ENCODE measurements at regions not wholly inside any gene's neighbourhood (a gene's known extent, or its start where the extent isn't known, plus 50 kb on each side); places are given as distances from the start of the nearest gene placed in this dataset.

GRCh38 chr5:62017092-62017491 lies 288.9 kb upstream of the KIF2A start:
- H3K4me3 ChIP-seq = no peak overlapping the region

GRCh38 chr5:62029303-62029702 lies 276.7 kb upstream of the KIF2A start:
- Histone ChIP-seq H3K4me3 (no peak overlapping the region), H3K36me3 (no peaks in the 10 kb centered on the region), H3K4me1 (no peaks in the 10 kb centered on the region), H3K9me3 (no peaks in the 10 kb centered on the region), H3K27me3 (no peaks in the 10 kb centered on the region), H3K27ac (no peak overlapping the region)
- intact Hi-C loops (cut with DNase I; ENCODE audit: low total_unique reads) = no loop called here
- DNase-seq = no peak
- TF ChIP-seq CTCF (IDR thresholded peaks at IDR 0.05) = no peak

More at GRCh38 chr5:62017092-62017491, 288.9 kb upstream of the KIF2A start:
- H3K27ac ChIP-seq = no peak overlapping the region
- intact Hi-C loops (cut with DNase I; ENCODE audit: low total_unique reads) = loop anchor here (10.0 kb wide), 1 partner anchor 652 kb away; no protein-coding TSS in a partner anchor
- H3K9me3 ChIP-seq = no peaks in the 10 kb centered on the region
- no peaks in the 10 kb centered on the region for H3K27me3 ChIP-seq
- no peak for TF ChIP-seq CTCF (IDR thresholded peaks at IDR 0.05)
- H3K36me3 ChIP-seq = no peaks in the 10 kb centered on the region
- DNase-seq = no peak
- no peaks in the 10 kb centered on the region for H3K4me1 ChIP-seq

- no peaks in the 10 kb centered on the region for H3K4me1 ChIP-seq
- no peak overlapping the region for H3K27ac ChIP-seq
- no peaks in the 10 kb centered on the region for H3K9me3 ChIP-seq
- no peaks in the 10 kb centered on the region for H3K27me3 ChIP-seq
- intact Hi-C loops (cut with DNase I; ENCODE audit: low total_unique reads) = no loop called here
- no peak overlapping the region for H3K4me3 ChIP-seq
- H3K36me3 ChIP-seq = no peaks in the 10 kb centered on the region
- DNase-seq = no peak
- no peak for TF ChIP-seq CTCF (IDR thresholded peaks at IDR 0.05)
These were observed 275.7 kb upstream of the KIF2A start for GRCh38 chr5:62030326-62030725.

- no peak overlapping the region for H3K27ac ChIP-seq
- H3K9me3 ChIP-seq = peaks cover 0 to 3% (median 0%) of the 10 kb centered on the region in 3 donors
- no peaks in the 10 kb centered on the region for H3K4me1 ChIP-seq
- H3K36me3 ChIP-seq = no peaks in the 10 kb centered on the region
- H3K27me3 ChIP-seq = no peaks in the 10 kb centered on the region
- TF ChIP-seq CTCF (IDR thresholded peaks at IDR 0.05) = no peak
- no peak for DNase-seq
- intact Hi-C loops (cut with DNase I; ENCODE audit: low total_unique reads) = no loop called here
- H3K4me3 ChIP-seq = no peak overlapping the region
These were observed 268.0 kb upstream of the KIF2A start for GRCh38 chr5:62038024-62038423.

- TF ChIP-seq CTCF (IDR thresholded peaks at IDR 0.05) = no peak
- Histone ChIP-seq H3K4me1 (no peaks in the 10 kb centered on the region), H3K9me3 (no peaks in the 10 kb centered on the region), H3K36me3 (no peaks in the 10 kb centered on the region), H3K27ac (no peak overlapping the region), H3K27me3 (no peaks in the 10 kb centered on the region), H3K4me3 (no peak overlapping the region)
- DNase-seq = no peak
- intact Hi-C loops (cut with DNase I; ENCODE audit: low total_unique reads) = no loop called here
These were observed 264.8 kb upstream of the KIF2A start for GRCh38 chr5:62041156-62041756.

GRCh38 chr5:62042007-62042406 lies 264.0 kb upstream of the KIF2A start:
- no peak overlapping the region for H3K4me3 ChIP-seq
- TF ChIP-seq CTCF (IDR thresholded peaks at IDR 0.05) = no peak
- intact Hi-C loops (cut with DNase I; ENCODE audit: low total_unique reads) = no loop called here

More at GRCh38 chr5:62042007-62042406, 264.0 kb upstream of the KIF2A start:
- no peak for DNase-seq
- no peak overlapping the region for H3K27ac ChIP-seq
- no peaks in the 10 kb centered on the region for H3K27me3 ChIP-seq
- no peaks in the 10 kb centered on the region for H3K4me1 ChIP-seq
- no peaks in the 10 kb centered on the region for H3K36me3 ChIP-seq
- H3K9me3 ChIP-seq = no peaks in the 10 kb centered on the region
